PC-3 (cell line): ENCODE measurements at regions not wholly inside any gene's neighbourhood (a gene's known extent, or its start where the extent isn't known, plus 50 kb on each side); places are given as distances from the start of the nearest gene placed in this dataset.

ENCODE experiments used
- CTCF ChIP-seq: fragments of 300-600 bp; sonication (generic); conservative IDR thresholded peaks from 2 replicates; pipeline ENCODE4 v1.5.1; 2017; ENCODE audit warnings: antibody characterized with exemption, low read depth, mild to moderate bottlenecking, low read length
- EZH2phosphoT487 ChIP-seq: fragments of 300-600 bp; sonication (generic); IDR thresholded peaks from 2 replicates; pipeline ENCODE4 v1.6.1; 2018; ENCODE audit warnings: mild to moderate bottlenecking, antibody characterized with exemption, low read length, borderline replicate concordance

- TF ChIP-seq CTCF (no peak), EZH2phosphoT487 (no peak)
Observed at GRCh38 chr3:40660554-40660953, 135.8 kb downstream of the ZNF621 start.
